ENCODE measurements at regions not wholly inside any gene's neighbourhood (a gene's known extent, or its start where the extent isn't known, plus 50 kb on each side); places are given as distances from the start of the nearest gene placed in this dataset.
"Not testable (repeated sequence)": the region's sequence is repeated elsewhere in the genome, so short reads cannot be mapped to it uniquely, and the experiment has no call there.

DNA sequence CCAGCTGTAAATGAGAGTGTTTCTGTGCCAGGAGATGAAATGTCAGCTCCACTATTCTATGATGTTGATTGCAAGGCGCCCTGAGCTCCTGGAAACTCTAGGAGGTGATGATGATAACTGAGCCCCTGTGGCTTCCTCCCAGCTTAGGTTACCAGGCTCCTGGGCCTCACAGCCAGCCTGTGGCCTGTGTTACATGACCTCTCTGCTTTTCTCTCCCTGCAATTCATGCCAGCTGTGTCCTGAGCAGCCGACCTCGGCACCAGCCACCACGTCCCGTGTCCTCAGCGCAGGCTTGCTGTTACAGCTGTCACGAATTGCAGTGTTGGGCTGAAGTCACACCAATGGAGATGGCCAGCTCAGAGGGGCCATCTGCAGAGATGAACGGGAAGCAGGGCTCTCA, 110.2 kb upstream of the MTLN start:
- H3K4me1 Mint-ChIP-seq; H3K27ac ChIP-seq (ENCODE audit: low read depth in 1 of 2, low read length in 2 of 2); H4K20me1 ChIP-seq (ENCODE audit: insufficient read depth, low read length); H3K9ac ChIP-seq (ENCODE audit: insufficient read depth, low read length, poor library complexity, severe bottlenecking); H3K36me3 Mint-ChIP-seq; H3K4me3 ChIP-seq (replicated peaks in 1 of 3; ENCODE audit: low read depth in 2 of 3, low read length in 3 of 3); intact Hi-C loops (cut with micrococcal nuclease); H3K9me3 ChIP-seq (replicated peaks in 1 of 2; ENCODE audit: control insufficient read depth in 1 of 2, insufficient read depth in 1 of 2, low read length in 2 of 2); H3K27me3 Mint-ChIP-seq (ENCODE audit: low read depth in 3 of 3); H3K27ac Mint-ChIP-seq; H3K4me2 ChIP-seq (replicated peaks; ENCODE audit: extremely low read depth, low read length, poor library complexity, severe bottlenecking); DNase-seq; H3K4me3 Mint-ChIP-seq; H3K36me3 ChIP-seq (replicated peaks in 1 of 2; ENCODE audit: control insufficient read depth in 1 of 2, insufficient read depth in 2 of 2, low read length in 2 of 2); H3K9me3 Mint-ChIP-seq; H2AFZ ChIP-seq (ENCODE audit: insufficient read depth, low read depth, low read length, poor library complexity, severe bottlenecking); H3K27me3 ChIP-seq (ENCODE audit: control insufficient read depth in 2 of 2, insufficient read depth in 2 of 2, low read length in 2 of 2); H3K79me2 ChIP-seq (ENCODE audit: insufficient read depth, low read length); H3K4me1 ChIP-seq (ENCODE audit: control insufficient read depth in 1 of 2, insufficient read depth in 2 of 2, low read length in 2 of 2): not testable (repeated sequence)
- WGBS (ENCODE audit: insufficient coverage): no CpG with 5 or more reads among the region's 8 CpGs

DNA sequence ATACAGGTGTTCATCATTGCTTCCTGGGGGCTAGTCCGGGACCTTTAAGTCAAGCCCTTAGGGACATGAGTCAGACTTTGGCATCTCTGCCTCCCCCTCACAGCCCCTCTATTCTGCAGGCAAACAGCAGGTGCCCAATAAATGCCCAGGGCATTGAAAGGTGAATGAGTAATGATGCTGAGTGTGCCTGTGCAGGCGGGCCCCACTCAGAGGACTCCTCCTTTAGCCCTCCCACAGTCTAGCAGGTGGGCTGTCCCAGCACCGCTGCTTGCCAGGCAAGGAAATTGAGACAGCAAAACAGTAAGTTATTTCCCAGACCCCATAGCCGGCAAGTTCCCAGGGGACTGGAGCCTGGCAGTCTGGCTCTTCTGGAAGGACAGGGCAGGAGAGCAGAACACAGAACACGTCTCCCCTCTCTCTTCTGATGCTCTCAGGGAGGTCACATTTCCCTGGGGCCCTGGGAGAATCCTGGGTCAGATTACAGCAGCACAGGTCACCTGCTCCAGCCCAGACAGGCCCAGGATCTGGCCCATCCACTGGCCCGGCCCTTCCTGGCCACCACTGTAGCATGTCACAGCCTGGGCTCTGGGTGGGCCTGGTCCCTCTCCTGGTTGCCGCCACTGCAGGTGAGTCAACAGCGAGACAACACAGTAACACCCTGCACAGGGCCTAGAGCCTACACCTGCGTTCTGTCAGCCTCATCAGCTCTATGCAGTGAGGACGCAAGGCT, 108.7 kb upstream of the MTLN start:
- H4K20me1 ChIP-seq (ENCODE audit: insufficient read depth, low read length); H3K36me3 Mint-ChIP-seq; H3K9me3 Mint-ChIP-seq; H3K79me2 ChIP-seq (ENCODE audit: insufficient read depth, low read length); H3K4me3 Mint-ChIP-seq; H3K27me3 Mint-ChIP-seq (ENCODE audit: low read depth in 3 of 3); H2AFZ ChIP-seq (ENCODE audit: insufficient read depth, low read depth, low read length, poor library complexity, severe bottlenecking); intact Hi-C loops (cut with micrococcal nuclease); H3K9ac ChIP-seq (ENCODE audit: insufficient read depth, low read length, poor library complexity, severe bottlenecking); H3K27me3 ChIP-seq (ENCODE audit: control insufficient read depth in 2 of 2, insufficient read depth in 2 of 2, low read length in 2 of 2); H3K27ac Mint-ChIP-seq; H3K36me3 ChIP-seq (replicated peaks in 1 of 2; ENCODE audit: control insufficient read depth in 1 of 2, insufficient read depth in 2 of 2, low read length in 2 of 2); DNase-seq; H3K4me2 ChIP-seq (replicated peaks; ENCODE audit: extremely low read depth, low read length, poor library complexity, severe bottlenecking); H3K9me3 ChIP-seq (replicated peaks in 1 of 2; ENCODE audit: control insufficient read depth in 1 of 2, insufficient read depth in 1 of 2, low read length in 2 of 2); H3K4me3 ChIP-seq (replicated peaks in 1 of 3; ENCODE audit: low read depth in 2 of 3, low read length in 3 of 3); H3K27ac ChIP-seq (ENCODE audit: low read depth in 1 of 2, low read length in 2 of 2); H3K4me1 ChIP-seq (ENCODE audit: control insufficient read depth in 1 of 2, insufficient read depth in 2 of 2, low read length in 2 of 2); H3K4me1 Mint-ChIP-seq: not testable (repeated sequence)
- WGBS (ENCODE audit: insufficient coverage): no CpG with 5 or more reads among the region's 10 CpGs

GRCh38 chr2:110318898-110319297, 106.6 kb upstream of the MTLN start:
- H3K36me3 Mint-ChIP-seq; H3K4me2 ChIP-seq (replicated peaks; ENCODE audit: extremely low read depth, low read length, poor library complexity, severe bottlenecking); H3K4me3 ChIP-seq (replicated peaks in 1 of 3; ENCODE audit: low read depth in 2 of 3, low read length in 3 of 3); H3K27me3 ChIP-seq (ENCODE audit: control insufficient read depth in 2 of 2, insufficient read depth in 2 of 2, low read length in 2 of 2); H3K27ac Mint-ChIP-seq; H2AFZ ChIP-seq (ENCODE audit: insufficient read depth, low read depth, low read length, poor library complexity, severe bottlenecking); H3K9me3 Mint-ChIP-seq; intact Hi-C loops (cut with micrococcal nuclease); H3K79me2 ChIP-seq (ENCODE audit: insufficient read depth, low read length); H3K9ac ChIP-seq (ENCODE audit: insufficient read depth, low read length, poor library complexity, severe bottlenecking); H4K20me1 ChIP-seq (ENCODE audit: insufficient read depth, low read length); H3K4me1 Mint-ChIP-seq; H3K4me3 Mint-ChIP-seq; H3K36me3 ChIP-seq (replicated peaks in 1 of 2; ENCODE audit: control insufficient read depth in 1 of 2, insufficient read depth in 2 of 2, low read length in 2 of 2); H3K9me3 ChIP-seq (replicated peaks in 1 of 2; ENCODE audit: control insufficient read depth in 1 of 2, insufficient read depth in 1 of 2, low read length in 2 of 2); H3K4me1 ChIP-seq (ENCODE audit: control insufficient read depth in 1 of 2, insufficient read depth in 2 of 2, low read length in 2 of 2); H3K27me3 Mint-ChIP-seq (ENCODE audit: low read depth in 3 of 3); H3K27ac ChIP-seq (ENCODE audit: low read depth in 1 of 2, low read length in 2 of 2); DNase-seq: not testable (repeated sequence)
- WGBS (ENCODE audit: insufficient coverage): no CpG with 5 or more reads among the region's 4 CpGs

DNA sequence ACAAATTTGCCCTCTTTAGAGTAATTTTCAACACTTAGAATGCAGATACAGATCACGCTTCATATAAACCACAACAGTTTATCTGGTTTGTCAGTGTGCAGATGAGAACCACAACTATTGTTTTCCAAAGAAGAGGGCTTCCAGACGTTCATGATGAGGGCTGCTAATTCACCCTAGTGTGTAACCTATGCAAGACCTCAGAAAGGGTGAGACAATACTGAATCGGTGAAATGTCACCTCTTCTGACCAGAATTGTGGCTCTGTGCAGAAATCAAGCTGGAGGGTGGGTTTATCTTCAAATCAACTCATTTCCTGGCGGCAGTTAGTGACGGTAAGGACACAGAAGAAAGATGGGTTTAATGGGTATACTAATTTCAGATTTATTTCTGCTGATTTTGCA, 105.0 kb upstream of the MTLN start:
- not testable (repeated sequence) for H3K27ac Mint-ChIP-seq, DNase-seq
- WGBS (ENCODE audit: insufficient coverage): no CpG with 5 or more reads among the region's 5 CpGs

More for the DNA sequence above, 105.0 kb upstream of the MTLN start:
- H3K4me1 ChIP-seq (ENCODE audit: control insufficient read depth in 1 of 2, insufficient read depth in 2 of 2, low read length in 2 of 2); H4K20me1 ChIP-seq (ENCODE audit: insufficient read depth, low read length); H3K4me3 ChIP-seq (replicated peaks in 1 of 3; ENCODE audit: low read depth in 2 of 3, low read length in 3 of 3); H3K4me3 Mint-ChIP-seq; H3K4me2 ChIP-seq (replicated peaks; ENCODE audit: extremely low read depth, low read length, poor library complexity, severe bottlenecking); H3K27me3 ChIP-seq (ENCODE audit: control insufficient read depth in 2 of 2, insufficient read depth in 2 of 2, low read length in 2 of 2); H3K9me3 Mint-ChIP-seq; H3K4me1 Mint-ChIP-seq; H3K79me2 ChIP-seq (ENCODE audit: insufficient read depth, low read length); H2AFZ ChIP-seq (ENCODE audit: insufficient read depth, low read depth, low read length, poor library complexity, severe bottlenecking); H3K27me3 Mint-ChIP-seq (ENCODE audit: low read depth in 3 of 3); H3K36me3 ChIP-seq (replicated peaks in 1 of 2; ENCODE audit: control insufficient read depth in 1 of 2, insufficient read depth in 2 of 2, low read length in 2 of 2); intact Hi-C loops (cut with micrococcal nuclease); H3K9me3 ChIP-seq (replicated peaks in 1 of 2; ENCODE audit: control insufficient read depth in 1 of 2, insufficient read depth in 1 of 2, low read length in 2 of 2); H3K27ac ChIP-seq (ENCODE audit: low read depth in 1 of 2, low read length in 2 of 2); H3K36me3 Mint-ChIP-seq; H3K9ac ChIP-seq (ENCODE audit: insufficient read depth, low read length, poor library complexity, severe bottlenecking): not testable (repeated sequence)

All from CD14-positive monocyte (primary cell).